Omental fat pad (tissue), 3 donors: ENCODE measurements at regions not wholly inside any gene's neighbourhood (a gene's known extent, or its start where the extent isn't known, plus 50 kb on each side); places are given as distances from the start of the nearest gene placed in this dataset.

Experiments
- ATAC-seq: fragments of 150-250 bp; one replicate; pipeline ENCODE4 v1.9.1; 2016; ENCODE audit warnings: mild to moderate bottlenecking, moderate library complexity; ENCODE audit not compliant: low FRiP score
- DNase-seq: peaks from one replicate; pipeline ENCODE4 v3.0.0-alpha.2; 2019; ENCODE audit warnings: low spot score
- CTCF ChIP-seq, 3 donors: fragments of 450-650 bp; IDR thresholded peaks; one replicate each; pipeline ENCODE4 v1.5.1; 2016 to 2017; ENCODE audit warnings: antibody characterized with exemption in 3 of 3, mild to moderate bottlenecking in 3 of 3, moderate library complexity in 2 of 3

- ATAC-seq = no peak
- no peak for TF ChIP-seq CTCF (IDR thresholded peaks at IDR 0.05)
- DNase-seq = no peak
Observed at GRCh38 chr16:86344881-86345280, 165.4 kb upstream of the FOXF1 start.

GRCh38 chr16:86345516-86345915 is 164.8 kb upstream of the FOXF1 start:
- no peak for DNase-seq
- ATAC-seq = no peak
- TF ChIP-seq CTCF (IDR thresholded peaks at IDR 0.05) = no peak

- DNase-seq (no peak), ATAC-seq (no peak)
- no peak for TF ChIP-seq CTCF (IDR thresholded peaks at IDR 0.05)
Observed at GRCh38 chr16:86346034-86346433, 164.3 kb upstream of the FOXF1 start.

GRCh38 chr16:86347090-86347489 is 163.2 kb upstream of the FOXF1 start:
- no peak for DNase-seq

GRCh38 chr16:86347916-86348555 is 162.3 kb upstream of the FOXF1 start:
- ATAC-seq (no peak), DNase-seq (no peak)
- TF ChIP-seq CTCF (IDR thresholded peaks at IDR 0.05) = no peak

More at GRCh38 chr16:86347090-86347489, 163.2 kb upstream of the FOXF1 start:
- no peak for TF ChIP-seq CTCF (IDR thresholded peaks at IDR 0.05)
- no peak for ATAC-seq

- no peak for TF ChIP-seq CTCF (IDR thresholded peaks at IDR 0.05)
- no peak for ATAC-seq
- no peak for DNase-seq
Observed at GRCh38 chr16:86349338-86349900, 160.9 kb upstream of the FOXF1 start.

GRCh38 chr16:86350289-86350688 is 160.0 kb upstream of the FOXF1 start:
- DNase-seq = no peak
- ATAC-seq = no peak
- TF ChIP-seq CTCF (IDR thresholded peaks at IDR 0.05) = no peak
